SK-N-SH (cell line): ENCODE measurements at regions not wholly inside any gene's neighbourhood (a gene's known extent, or its start where the extent isn't known, plus 50 kb on each side); places are given as distances from the start of the nearest gene placed in this dataset.
"Not testable (repeated sequence)": the region's sequence is repeated elsewhere in the genome, so short reads cannot be mapped to it uniquely, and the experiment has no call there.

Experiments
- CTCF ChIA-PET: fragments of 300-600, 350-600 bp; formaldehyde crosslinking; extraction: SDS; loops from one replicate; lab custom pipeline; 2021; lab: Yijun Ruan, JAX
- POLR2A ChIA-PET: fragments of 350-600 bp; sonication (Branson Sonifier 250); formaldehyde crosslinking; extraction: SDS; loops from one replicate; lab custom pipeline; 2020; ENCODE audit warnings: antibody characterized with exemption, inconsistent platforms; lab: Yijun Ruan, JAX
- DNase-seq: peaks from one replicate; pipeline ENCODE4 v3.0.0; 2012
- H2AFZ ChIP-seq: fragments of 200-600 bp; sonication (generic); 2 replicates; pipeline ENCODE4 v1.8.1; 2016; ENCODE audit warnings: antibody characterized with exemption, mild to moderate bottlenecking, low read depth
- H3F3A ChIP-seq: fragments of 200-600 bp; sonication (generic); replicated peaks from 2 replicates; pipeline ENCODE3; 2016; ENCODE audit warnings: antibody characterized with exemption, mild to moderate bottlenecking; ENCODE audit not compliant: insufficient read depth
- H3K27ac ChIP-seq, 2 experiments: fragments of 200-500 bp in 1 of 2; fragments of 200-600 bp in 1 of 2; sonication (Bioruptor generic) in 1 of 2; sonication (generic), shearing (Covaris generic) in 1 of 2; 2 replicates each; pipeline versions ENCODE4 v1.5.1 to v1.6.1; 2014 to 2016; ENCODE audit warnings: low read depth in 2 of 2, inconsistent platforms in 1 of 2, low read length in 1 of 2, mild to moderate bottlenecking in 1 of 2, mixed read lengths in 1 of 2
- H3K27me3 ChIP-seq: fragments of 200-600 bp; sonication (generic), shearing (Covaris generic); 2 replicates; pipeline ENCODE4 v1.6.1; 2016; ENCODE audit warnings: mixed run types; ENCODE audit not compliant: insufficient read depth
- H3K36me3 ChIP-seq, 2 experiments: fragments of 200-500 bp in 1 of 2; fragments of 200-600 bp in 1 of 2; sonication (Bioruptor generic) in 1 of 2; sonication (generic) in 1 of 2; replicated peaks in 1 of 2; 2 replicates each; pipeline versions ENCODE3 to v1.5.1; 2014 to 2016; ENCODE audit warnings: low read length in 1 of 2, mild to moderate bottlenecking in 1 of 2; ENCODE audit not compliant: insufficient read depth in 2 of 2, control insufficient read depth in 1 of 2
- H3K4me1 ChIP-seq, 2 experiments: fragments of 200-500 bp in 1 of 2; fragments of 200-600 bp in 1 of 2; sonication (Bioruptor generic) in 1 of 2; sonication (generic), shearing (Covaris generic) in 1 of 2; 2 replicates each; pipeline versions ENCODE4 v1.5.1 to v1.6.1; 2014 to 2016; ENCODE audit warnings: low read depth in 1 of 2, low read length in 1 of 2, mixed run types in 1 of 2; ENCODE audit not compliant: insufficient read depth in 2 of 2, control insufficient read depth in 1 of 2
- H3K4me2 ChIP-seq: fragments of 200-600 bp; sonication (generic), shearing (Covaris generic); 2 replicates; pipeline ENCODE4 v1.6.1; 2017; ENCODE audit warnings: mixed run types
- H3K4me3 ChIP-seq, 2 experiments: fragments of 200-500 bp in 1 of 2; fragments of 200-600 bp in 1 of 2; sonication (Bioruptor generic) in 1 of 2; sonication (generic), shearing (Covaris generic) in 1 of 2; 2 replicates each; pipeline versions ENCODE4 v1.5.1 to v1.8.1; 2014 to 2016; ENCODE audit warnings: low read depth in 2 of 2, inconsistent platforms in 1 of 2, low read length in 1 of 2, mild to moderate bottlenecking in 1 of 2, mixed read lengths in 1 of 2, moderate library complexity in 1 of 2
- H3K79me2 ChIP-seq: fragments of 200-600 bp; sonication (generic); 2 replicates; pipeline ENCODE4 v1.8.1; 2017; ENCODE audit warnings: mild to moderate bottlenecking; ENCODE audit not compliant: insufficient read depth
- H3K9ac ChIP-seq: fragments of 200-600 bp; sonication (generic); 2 replicates; pipeline ENCODE4 v1.6.1; 2017; ENCODE audit warnings: mixed run types
- H3K9me2 ChIP-seq: fragments of 200-600 bp; sonication (generic); 2 replicates; pipeline ENCODE4 v1.6.1; 2017; ENCODE audit warnings: mixed run types
- H3K9me3 ChIP-seq: fragments of 200-600 bp; sonication (generic); 2 replicates; pipeline ENCODE4 v1.6.1; 2017; ENCODE audit warnings: mixed run types, mild to moderate bottlenecking, moderate library complexity
- H4K20me1 ChIP-seq: fragments of 200-600 bp; sonication (generic); 2 replicates; pipeline ENCODE4 v1.6.1; 2017; ENCODE audit warnings: mild to moderate bottlenecking, mixed run types; ENCODE audit not compliant: insufficient read depth
- CHD2 ChIP-seq: fragments of 150-350 bp; IDR thresholded peaks from 2 replicates; pipeline ENCODE4 v1.6.1; 2018; ENCODE audit warnings: low read length; ENCODE audit not compliant: partially characterized antibody
- ELF1 ChIP-seq: IDR thresholded peaks from 2 replicates; pipeline ENCODE4 v1.4.0; 2012
- EZH2phosphoT487 ChIP-seq: fragments of 200-600 bp; sonication (generic); IDR thresholded peaks from 2 replicates; pipeline ENCODE4 v1.6.1; 2017; ENCODE audit warnings: low read depth, mixed run types, mild to moderate bottlenecking, antibody characterized with exemption, moderate library complexity, borderline replicate concordance
- FOXM1 ChIP-seq: IDR thresholded peaks from 2 replicates; pipeline ENCODE4 v1.4.0; 2012; ENCODE audit warnings: low read depth, mild to moderate bottlenecking
- GATA2 ChIP-seq: sonication (generic); formaldehyde crosslinking; IDR thresholded peaks from 2 replicates; pipeline ENCODE4 v1.5.0; 2020; ENCODE audit warnings: mild to moderate bottlenecking, missing genetic modification reagents
- NRF1 ChIP-seq: IDR thresholded peaks from 2 replicates; pipeline ENCODE4 v1.6.1; 2012; ENCODE audit warnings: low read depth, mild to moderate bottlenecking, low read length
- POLR2AphosphoS5 ChIP-seq: IDR thresholded peaks from 2 replicates; pipeline ENCODE4 v1.6.1; 2012; ENCODE audit warnings: low read depth, low read length
- RAD21 ChIP-seq: IDR thresholded peaks from 2 replicates; pipeline ENCODE4 v1.6.1; 2012; ENCODE audit warnings: mild to moderate bottlenecking, low read length
- RCOR1 ChIP-seq: fragments of 150-350 bp; IDR thresholded peaks from 2 replicates; pipeline ENCODE4 v1.6.1; 2017; ENCODE audit warnings: antibody characterized with exemption, low read length
- RXRA ChIP-seq: IDR thresholded peaks from 2 replicates; pipeline ENCODE4 v1.4.0; 2012; ENCODE audit warnings: low read depth, mild to moderate bottlenecking, borderline replicate concordance
- TCF12 ChIP-seq: IDR thresholded peaks from 2 replicates; pipeline ENCODE4 v1.4.0; 2012
- WGBS: methylation state at CpG from one replicate; pipeline ENCODE4 v1.1.6; 2017; ENCODE audit warnings: low lambda C conversion rate; 5-methylcytosine and 5-hydroxymethylcytosine counted together
- TF ChIP-seq, protein P1 (sequence below): fragments of 150-350 bp; IDR thresholded peaks from 2 replicates; pipeline ENCODE4 v1.6.1; 2017; ENCODE audit warnings: antibody characterized with exemption, low read length, low read depth, borderline replicate concordance
- TF ChIP-seq, protein P2 (sequence below): fragments of 200-600 bp; sonication (generic); IDR thresholded peaks from 2 replicates; pipeline ENCODE4 v1.6.1; 2017; ENCODE audit warnings: antibody characterized with exemption, mild to moderate bottlenecking, moderate library complexity
- TF ChIP-seq, protein P3 (sequence below): IDR thresholded peaks from 2 replicates; pipeline ENCODE4 v1.4.0; 2012; ENCODE audit warnings: low read depth

DNA sequence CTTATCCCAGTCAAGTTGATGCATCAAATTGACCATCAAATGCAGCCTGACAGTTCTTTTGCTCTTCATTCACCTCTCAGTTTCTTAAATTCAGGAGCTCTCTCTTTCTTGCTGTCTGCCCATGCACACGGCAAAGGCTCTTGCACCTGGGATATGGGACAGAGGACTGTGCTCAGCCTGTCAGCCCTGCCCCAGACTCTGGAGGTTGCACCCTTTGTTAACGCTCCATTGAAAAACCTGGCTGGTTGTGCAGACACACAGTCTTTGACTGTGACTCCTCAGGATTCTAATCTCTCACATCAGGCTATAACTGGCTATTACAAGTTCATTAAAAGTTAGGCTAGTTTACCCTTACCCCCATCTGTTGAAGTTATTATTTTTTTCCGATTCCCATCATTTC is 1032.5 kb downstream of the SOCS6 start:
- Histone ChIP-seq H2AFZ (no peak overlapping the region), H4K20me1 (no peaks in the 10 kb centered on the region), H3K4me1 (peaks cover 0 to 11% of the 10 kb centered on the region in 2 experiments; a peak in 1 of 4 replicates), H3K9me2 (no peaks in the 10 kb centered on the region), H3K4me3 (no peak overlapping the region), H3K27ac (no peak overlapping the region), H3K9me3 (no peaks in the 10 kb centered on the region), H3K27me3 (no peaks in the 10 kb centered on the region), H3K4me2 (no peak overlapping the region), H3F3A (no peaks in the 10 kb centered on the region), H3K9ac (no peak overlapping the region), H3K79me2 (no peaks in the 10 kb centered on the region), H3K36me3 (no peaks in the 10 kb centered on the region)
- DNase-seq = no peak
- POLR2A ChIA-PET = no interaction called here
- no peak for TF ChIP-seq ELF1
- TF ChIP-seq, protein P1, sequence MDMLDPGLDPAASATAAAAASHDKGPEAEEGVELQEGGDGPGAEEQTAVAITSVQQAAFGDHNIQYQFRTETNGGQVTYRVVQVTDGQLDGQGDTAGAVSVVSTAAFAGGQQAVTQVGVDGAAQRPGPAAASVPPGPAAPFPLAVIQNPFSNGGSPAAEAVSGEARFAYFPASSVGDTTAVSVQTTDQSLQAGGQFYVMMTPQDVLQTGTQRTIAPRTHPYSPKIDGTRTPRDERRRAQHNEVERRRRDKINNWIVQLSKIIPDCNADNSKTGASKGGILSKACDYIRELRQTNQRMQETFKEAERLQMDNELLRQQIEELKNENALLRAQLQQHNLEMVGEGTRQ = no peak
- CTCF ChIA-PET = no interaction called here
- WGBS = 72% methylated on average over 3 of the region's 3 CpGs

- no peaks in the 10 kb centered on the region for H4K20me1 ChIP-seq
- H3K27ac ChIP-seq = no peak overlapping the region
- no peak for TF ChIP-seq RXRA
- TF ChIP-seq, all 33 proteins: peak for 0
- Histone ChIP-seq H3K27me3 (no peaks in the 10 kb centered on the region), H3K9ac (no peak overlapping the region), H3K79me2 (no peaks in the 10 kb centered on the region), H3K36me3 (no peaks in the 10 kb centered on the region), H3K4me3 (no peak overlapping the region), H2AFZ (no peak overlapping the region), H3K4me2 (no peak overlapping the region), H3K4me1 (no peaks in the 10 kb centered on the region), H3F3A (no peaks in the 10 kb centered on the region), H3K9me2 (no peaks in the 10 kb centered on the region), H3K9me3 (no peaks in the 10 kb centered on the region)
- ChIA-PET POLR2A (no interaction called here), CTCF (no interaction called here)
- DNase-seq = no peak
- WGBS = 55% methylated on average over 2 of the region's 2 CpGs
These were observed 1016.0 kb downstream of the SOCS6 start for GRCh38 chr18:71304856-71305255.

DNA sequence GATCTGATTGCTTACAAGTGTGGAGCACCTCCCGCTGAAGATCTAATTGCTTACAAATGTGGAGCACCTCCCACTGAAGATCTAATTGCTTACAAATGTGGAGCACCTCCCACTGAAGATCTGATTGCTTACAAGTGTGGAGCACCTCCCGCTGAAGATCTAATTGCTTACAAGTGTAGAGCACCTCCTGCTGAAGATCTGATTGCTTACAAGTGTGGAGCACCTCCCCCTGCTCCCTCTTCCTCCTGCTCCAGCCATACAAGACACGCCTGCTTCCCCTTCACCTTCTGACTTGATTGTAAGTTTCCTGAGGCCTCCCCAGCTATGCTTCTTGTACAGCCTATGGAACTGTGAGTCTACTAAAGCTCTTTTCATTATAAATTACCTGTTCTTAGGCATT is 1014.9 kb downstream of the SOCS6 start:
- H3K27me3 ChIP-seq, CTCF ChIA-PET, H3F3A ChIP-seq, H3K9ac ChIP-seq, H3K9me3 ChIP-seq, H3K4me3 ChIP-seq, DNase-seq, POLR2A ChIA-PET, H3K9me2 ChIP-seq, H3K79me2 ChIP-seq, H3K36me3 ChIP-seq, H3K27ac ChIP-seq, H2AFZ ChIP-seq, H3K4me1 ChIP-seq, H4K20me1 ChIP-seq, H3K4me2 ChIP-seq: not testable (repeated sequence)
- WGBS = 80% methylated on average over 2 of the region's 3 CpGs

GRCh38 chr18:71301596-71301995 is 1012.8 kb downstream of the SOCS6 start:
- H2AFZ ChIP-seq = no peak overlapping the region
- TF ChIP-seq GATA2 (CRISPR knock-in tag) (no peak), FOXM1 (no peak), RAD21 (no peak), NRF1 (no peak), EZH2phosphoT487 (no peak), CHD2 (no peak), TCF12 (no peak), RCOR1 (no peak), POLR2AphosphoS5 (no peak), RXRA (no peak)
- TF ChIP-seq, protein P2, sequence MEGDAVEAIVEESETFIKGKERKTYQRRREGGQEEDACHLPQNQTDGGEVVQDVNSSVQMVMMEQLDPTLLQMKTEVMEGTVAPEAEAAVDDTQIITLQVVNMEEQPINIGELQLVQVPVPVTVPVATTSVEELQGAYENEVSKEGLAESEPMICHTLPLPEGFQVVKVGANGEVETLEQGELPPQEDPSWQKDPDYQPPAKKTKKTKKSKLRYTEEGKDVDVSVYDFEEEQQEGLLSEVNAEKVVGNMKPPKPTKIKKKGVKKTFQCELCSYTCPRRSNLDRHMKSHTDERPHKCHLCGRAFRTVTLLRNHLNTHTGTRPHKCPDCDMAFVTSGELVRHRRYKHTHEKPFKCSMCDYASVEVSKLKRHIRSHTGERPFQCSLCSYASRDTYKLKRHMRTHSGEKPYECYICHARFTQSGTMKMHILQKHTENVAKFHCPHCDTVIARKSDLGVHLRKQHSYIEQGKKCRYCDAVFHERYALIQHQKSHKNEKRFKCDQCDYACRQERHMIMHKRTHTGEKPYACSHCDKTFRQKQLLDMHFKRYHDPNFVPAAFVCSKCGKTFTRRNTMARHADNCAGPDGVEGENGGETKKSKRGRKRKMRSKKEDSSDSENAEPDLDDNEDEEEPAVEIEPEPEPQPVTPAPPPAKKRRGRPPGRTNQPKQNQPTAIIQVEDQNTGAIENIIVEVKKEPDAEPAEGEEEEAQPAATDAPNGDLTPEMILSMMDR = no peak
- TF ChIP-seq, protein P3, sequence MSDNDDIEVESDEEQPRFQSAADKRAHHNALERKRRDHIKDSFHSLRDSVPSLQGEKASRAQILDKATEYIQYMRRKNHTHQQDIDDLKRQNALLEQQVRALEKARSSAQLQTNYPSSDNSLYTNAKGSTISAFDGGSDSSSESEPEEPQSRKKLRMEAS = no peak
- H3K36me3 ChIP-seq = no peaks in the 10 kb centered on the region
- H3K9me2 ChIP-seq = no peaks in the 10 kb centered on the region; the same call in 1 of the 2 replicates
- no peak overlapping the region for H3K4me3 ChIP-seq
- 97% methylated on average over 4 of the region's 4 CpGs for WGBS
- H3K9ac ChIP-seq = no peak overlapping the region
- ChIA-PET CTCF (no interaction called here), POLR2A (no interaction called here)
- no peaks in the 10 kb centered on the region for H4K20me1 ChIP-seq
- H3K9me3 ChIP-seq = no peaks in the 10 kb centered on the region
- no peaks in the 10 kb centered on the region for H3K79me2 ChIP-seq
- no peaks in the 10 kb centered on the region for H3K4me1 ChIP-seq
- H3K27me3 ChIP-seq = no peaks in the 10 kb centered on the region
- no peaks in the 10 kb centered on the region for H3F3A ChIP-seq
- no peak overlapping the region for H3K4me2 ChIP-seq
- DNase-seq = no peak
- H3K27ac ChIP-seq = no peak overlapping the region
